Astrocyte of the cerebellum (primary cell): ENCODE measurements at regions not wholly inside any gene's neighbourhood (a gene's known extent, or its start where the extent isn't known, plus 50 kb on each side); places are given as distances from the start of the nearest gene placed in this dataset.
"Not testable (repeated sequence)": the region's sequence is repeated elsewhere in the genome, so short reads cannot be mapped to it uniquely, and the experiment has no call there.

Experiments used
- DNase-seq: peaks from one replicate; pipeline ENCODE4 v3.0.0-alpha.2; 2011; ENCODE audit warnings: low read depth
- H3K4me3 ChIP-seq: 2 replicates; pipeline ENCODE4 v1.5.1; 2011; ENCODE audit warnings: mild to moderate bottlenecking, low read depth, low read length, moderate library complexity
- in situ Hi-C: cut with HindIII; loops from 2 replicates; pipeline ENCODE4 v1.10.0; 2017; ENCODE audit warnings: low sequenced_read_pairs

DNA sequence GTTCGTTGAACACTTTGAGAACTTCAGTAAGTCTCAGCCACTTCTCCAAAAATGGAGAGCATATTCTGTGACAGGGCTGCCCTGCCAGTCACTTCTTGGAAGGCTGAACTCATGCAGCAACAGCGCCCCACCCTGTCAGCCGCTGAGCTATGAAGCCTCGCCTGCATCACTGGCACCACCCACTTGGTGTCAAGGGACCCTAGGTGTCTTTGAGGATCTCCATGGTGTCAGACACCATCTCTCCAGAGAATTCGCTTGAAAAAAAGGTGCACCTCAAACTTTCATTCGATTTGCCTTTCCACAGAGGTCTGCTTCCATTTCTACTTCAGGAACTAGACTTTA, 351.5 kb downstream of the SPATA31A6 start:
- H3K4me3 ChIP-seq, in situ Hi-C loops, DNase-seq: not testable (repeated sequence)

GRCh38 chr9:42550789-42551357, 367.4 kb downstream of the SPATA31A6 start:
- H3K4me3 ChIP-seq = not testable (repeated sequence)

DNA sequence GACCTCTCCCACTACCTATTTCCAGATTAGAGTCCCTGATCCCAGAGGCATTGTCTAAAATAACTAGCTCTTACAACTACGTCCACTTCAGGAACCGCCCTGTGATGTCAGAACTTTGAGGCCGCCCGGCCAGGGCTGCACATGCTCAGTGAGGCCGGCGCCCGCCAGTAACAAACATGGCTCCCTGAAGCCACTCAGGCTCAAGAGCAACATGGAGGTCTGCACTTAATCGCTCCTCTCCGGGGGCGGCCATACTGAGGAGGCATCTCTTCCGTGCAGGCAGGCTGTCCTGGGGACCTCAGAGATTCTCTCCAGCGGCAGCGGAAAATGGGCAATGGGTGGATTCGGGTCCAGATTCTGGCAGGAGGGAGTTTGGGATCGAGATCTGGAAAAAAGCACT, 385.1 kb downstream of the SPATA31A6 start:
- in situ Hi-C loops, DNase-seq: not testable (repeated sequence)
- H3K4me3 ChIP-seq = peak overlapping the region; percentile 16

More at GRCh38 chr9:42550789-42551357, 367.4 kb downstream of the SPATA31A6 start:
- DNase-seq, in situ Hi-C loops: not testable (repeated sequence)

GRCh38 chr9:42568942-42569556, 385.6 kb downstream of the SPATA31A6 start:
- H3K4me3 ChIP-seq, DNase-seq, in situ Hi-C loops: not testable (repeated sequence)

DNA sequence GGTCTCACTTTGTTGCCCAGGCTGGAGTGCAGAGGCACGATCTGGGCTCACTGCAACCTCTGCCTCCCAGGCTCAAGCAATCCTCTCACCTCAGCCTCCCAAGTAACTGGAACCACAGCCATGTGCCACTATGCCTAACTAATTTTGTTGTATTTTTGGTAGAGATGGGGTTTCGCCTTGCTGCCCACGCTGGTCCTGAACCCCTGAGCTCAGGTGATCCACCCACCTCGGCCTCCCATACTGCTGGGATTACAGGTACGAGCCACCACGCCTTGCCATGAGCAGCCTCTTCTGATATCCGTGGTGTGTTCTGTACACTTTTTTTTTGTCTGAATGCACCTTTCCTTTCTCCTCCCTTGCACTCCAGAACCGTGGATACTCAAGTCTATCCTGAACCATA, 394.4 kb downstream of the SPATA31A6 start:
- in situ Hi-C loops, DNase-seq, H3K4me3 ChIP-seq: not testable (repeated sequence)
